Calu3 (cell line): ENCODE measurements at regions not wholly inside any gene's neighbourhood (a gene's known extent, or its start where the extent isn't known, plus 50 kb on each side); places are given as distances from the start of the nearest gene placed in this dataset.

ENCODE experiments used
- BruUV-seq: library from RNA; stranded (reverse); fragments of 400-500 nt; replicated peaks from 2 replicates; lab custom pipeline; 2021; lab: Mats Ljungman, UMichigan
- CTCF ChIA-PET: fragments of 300-600 bp; sonication (Branson Sonifier 250); formaldehyde crosslinking; loops from one replicate; lab custom pipeline; 2022; ENCODE audit warnings: antibody characterized with exemption; lab: Charles Lee
- DNase-seq: peaks from one replicate; pipeline ENCODE4 v3.0.0; 2022
- H3K27ac Mint-ChIP-seq: one replicate; pipeline ENCODE4 v1.8.0; 2022; ENCODE audit warnings: mixed read lengths; ENCODE audit not compliant: unreplicated experiment
- H3K27me3 Mint-ChIP-seq: one replicate; pipeline ENCODE4 v1.8.0; 2022; ENCODE audit warnings: mixed read lengths; ENCODE audit not compliant: unreplicated experiment
- H3K36me3 Mint-ChIP-seq: one replicate; pipeline ENCODE4 v1.8.0; 2022; ENCODE audit warnings: mild to moderate bottlenecking, moderate library complexity, mixed read lengths; ENCODE audit not compliant: insufficient read depth, unreplicated experiment
- H3K4me1 Mint-ChIP-seq: one replicate; pipeline ENCODE4 v1.8.0; 2022; ENCODE audit warnings: mild to moderate bottlenecking, low read depth, mixed read lengths; ENCODE audit not compliant: unreplicated experiment
- H3K4me3 Mint-ChIP-seq: one replicate; pipeline ENCODE4 v1.8.0; 2022; ENCODE audit warnings: mild to moderate bottlenecking, low read depth, moderate library complexity, mixed read lengths; ENCODE audit not compliant: unreplicated experiment
- H3K9me3 Mint-ChIP-seq: one replicate; pipeline ENCODE4 v1.8.0; 2022; ENCODE audit warnings: low read depth, mixed read lengths; ENCODE audit not compliant: unreplicated experiment
- intact Hi-C: fragments of 100-400 bp; cut with micrococcal nuclease; formaldehyde crosslinking; loops from one replicate; pipeline ENCODE4 v1.10.0; 2022; ENCODE audit not compliant: unreplicated experiment
- TF ChIP-seq, protein P1 (sequence below): fragments of 200-600 bp; IDR thresholded peaks from one replicate; pipeline ENCODE4 v1.8.0; 2022; ENCODE audit warnings: antibody characterized with exemption; ENCODE audit not compliant: unreplicated experiment

DNA sequence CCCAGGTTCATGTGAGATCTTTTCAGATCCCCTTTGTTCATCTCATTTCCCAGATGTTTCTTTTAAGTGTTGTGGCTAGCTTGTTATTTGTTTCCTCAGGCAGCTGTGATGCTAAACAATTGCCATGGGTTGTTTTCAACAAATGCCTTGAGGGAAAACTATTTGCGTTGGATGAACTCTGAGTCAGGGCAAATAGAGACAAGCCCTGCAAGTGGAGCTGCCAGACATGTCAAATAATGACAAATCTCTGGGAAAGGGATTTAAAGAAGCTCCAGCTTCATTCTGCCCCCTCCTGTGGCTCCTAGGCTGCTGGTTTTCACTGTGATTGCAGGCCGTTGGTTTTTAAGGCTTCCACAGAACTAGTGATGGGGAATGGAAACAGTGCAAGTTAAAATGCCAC lies 272.4 kb upstream of the SP8 start:
- H3K4me3 Mint-ChIP-seq = no peak overlapping the region
- no peaks in the 10 kb centered on the region for H3K9me3 Mint-ChIP-seq
- no peak for DNase-seq
- BruUV-seq = no TSS peak
- no peaks in the 10 kb centered on the region for H3K36me3 Mint-ChIP-seq
- no peak overlapping the region for H3K27ac Mint-ChIP-seq
- H3K4me1 Mint-ChIP-seq = no peaks in the 10 kb centered on the region
- H3K27me3 Mint-ChIP-seq = peaks cover 69% of the 10 kb centered on the region
- intact Hi-C loops = no loop called here
- CTCF ChIA-PET = no interaction called here
- TF ChIP-seq, protein P1, sequence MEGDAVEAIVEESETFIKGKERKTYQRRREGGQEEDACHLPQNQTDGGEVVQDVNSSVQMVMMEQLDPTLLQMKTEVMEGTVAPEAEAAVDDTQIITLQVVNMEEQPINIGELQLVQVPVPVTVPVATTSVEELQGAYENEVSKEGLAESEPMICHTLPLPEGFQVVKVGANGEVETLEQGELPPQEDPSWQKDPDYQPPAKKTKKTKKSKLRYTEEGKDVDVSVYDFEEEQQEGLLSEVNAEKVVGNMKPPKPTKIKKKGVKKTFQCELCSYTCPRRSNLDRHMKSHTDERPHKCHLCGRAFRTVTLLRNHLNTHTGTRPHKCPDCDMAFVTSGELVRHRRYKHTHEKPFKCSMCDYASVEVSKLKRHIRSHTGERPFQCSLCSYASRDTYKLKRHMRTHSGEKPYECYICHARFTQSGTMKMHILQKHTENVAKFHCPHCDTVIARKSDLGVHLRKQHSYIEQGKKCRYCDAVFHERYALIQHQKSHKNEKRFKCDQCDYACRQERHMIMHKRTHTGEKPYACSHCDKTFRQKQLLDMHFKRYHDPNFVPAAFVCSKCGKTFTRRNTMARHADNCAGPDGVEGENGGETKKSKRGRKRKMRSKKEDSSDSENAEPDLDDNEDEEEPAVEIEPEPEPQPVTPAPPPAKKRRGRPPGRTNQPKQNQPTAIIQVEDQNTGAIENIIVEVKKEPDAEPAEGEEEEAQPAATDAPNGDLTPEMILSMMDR = no peak

GRCh38 chr7:21063106-21063505 lies 276.4 kb upstream of the SP8 start:
- Mint-ChIP-seq H3K36me3 (no peaks in the 10 kb centered on the region), H3K9me3 (no peaks in the 10 kb centered on the region), H3K4me1 (no peaks in the 10 kb centered on the region), H3K27me3 (peaks cover 78% of the 10 kb centered on the region), H3K4me3 (no peak overlapping the region), H3K27ac (no peak overlapping the region)
- TF ChIP-seq, protein P1 = no peak
- intact Hi-C loops = no loop called here
- DNase-seq = no peak
- BruUV-seq = no TSS peak
- CTCF ChIA-PET = no interaction called here

DNA sequence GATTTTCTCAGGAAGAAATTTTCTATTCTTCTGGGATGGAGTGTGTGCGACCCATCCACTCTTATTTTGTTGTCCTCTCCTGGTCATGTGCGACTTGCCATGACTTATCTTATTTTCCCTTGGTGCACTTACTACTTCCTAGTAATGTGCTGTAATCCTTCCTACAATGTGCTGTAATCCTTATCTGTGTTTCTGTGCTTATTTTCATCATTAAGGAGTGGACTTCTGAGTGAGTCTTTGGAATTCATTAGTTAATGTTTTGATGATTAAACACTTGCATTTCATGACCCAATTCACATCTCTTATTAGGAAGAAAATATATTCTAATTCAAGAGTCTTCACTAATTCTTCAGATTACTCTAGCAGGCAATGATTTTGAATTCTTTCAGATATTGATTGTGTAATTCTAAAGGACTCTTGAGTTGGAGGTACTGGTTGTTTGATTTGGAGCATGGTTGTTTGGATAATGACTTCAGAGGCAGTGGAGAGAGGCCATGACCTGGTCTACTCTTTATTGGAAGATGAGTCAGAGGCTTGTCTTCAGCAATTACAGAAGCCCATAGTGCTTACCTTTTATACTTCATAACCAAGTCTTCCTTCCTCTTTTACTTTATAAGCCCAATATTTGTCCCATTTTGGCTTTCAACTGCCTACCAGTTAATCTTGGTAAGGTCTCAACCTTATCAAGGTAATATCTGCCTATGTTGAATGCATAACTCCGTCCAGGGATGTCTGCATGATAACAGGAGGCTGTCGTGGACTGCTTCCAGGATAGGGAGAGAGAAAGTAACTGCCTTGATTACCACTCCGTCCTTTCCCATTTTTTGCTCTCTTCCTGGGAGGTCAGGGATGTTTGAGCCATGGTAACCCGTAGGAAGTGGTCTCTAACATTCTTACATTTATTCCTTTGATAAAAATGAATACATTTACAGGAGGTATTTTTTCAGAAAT lies 278.3 kb upstream of the SP8 start:
- CTCF ChIA-PET = no interaction called here
- intact Hi-C loops = no loop called here
- H3K27ac Mint-ChIP-seq = no peak overlapping the region
- H3K9me3 Mint-ChIP-seq = no peaks in the 10 kb centered on the region
- no TSS peak for BruUV-seq
- TF ChIP-seq, protein P1 = no peak
- peaks cover 59% of the 10 kb centered on the region for H3K27me3 Mint-ChIP-seq
- no peak for DNase-seq
- H3K4me3 Mint-ChIP-seq = no peak overlapping the region
- H3K4me1 Mint-ChIP-seq = no peaks in the 10 kb centered on the region
- no peaks in the 10 kb centered on the region for H3K36me3 Mint-ChIP-seq

DNA sequence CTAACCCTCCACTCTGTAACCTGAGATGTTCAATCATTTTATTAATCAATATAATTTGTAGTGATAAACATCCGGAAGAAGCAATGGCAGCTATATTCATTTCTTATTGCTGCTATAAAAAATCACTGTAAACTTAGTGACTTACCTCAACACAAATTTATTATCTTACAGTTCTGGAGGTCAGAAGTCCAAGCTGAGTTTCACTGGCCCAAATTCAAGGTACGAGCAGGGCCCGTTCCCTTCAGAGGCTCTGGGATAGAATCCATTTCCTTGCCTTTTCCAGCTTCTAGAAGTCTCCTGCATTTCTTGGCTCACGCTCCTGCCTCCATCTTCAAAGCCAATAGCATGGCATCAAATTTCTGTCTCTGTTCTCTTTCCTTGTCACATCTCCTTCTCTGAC lies 279.5 kb upstream of the SP8 start:
- Mint-ChIP-seq H3K27me3 (peaks cover 59% of the 10 kb centered on the region), H3K9me3 (no peaks in the 10 kb centered on the region), H3K4me3 (no peak overlapping the region), H3K4me1 (no peaks in the 10 kb centered on the region), H3K36me3 (no peaks in the 10 kb centered on the region), H3K27ac (no peak overlapping the region)
- intact Hi-C loops = no loop called here
- DNase-seq = no peak
- CTCF ChIA-PET = no interaction called here
- no TSS peak for BruUV-seq
- TF ChIP-seq, protein P1 = no peak
